ENCODE measurements at regions not wholly inside any gene's neighbourhood (a gene's known extent, or its start where the extent isn't known, plus 50 kb on each side); places are given as distances from the start of the nearest gene placed in this dataset.

DNA sequence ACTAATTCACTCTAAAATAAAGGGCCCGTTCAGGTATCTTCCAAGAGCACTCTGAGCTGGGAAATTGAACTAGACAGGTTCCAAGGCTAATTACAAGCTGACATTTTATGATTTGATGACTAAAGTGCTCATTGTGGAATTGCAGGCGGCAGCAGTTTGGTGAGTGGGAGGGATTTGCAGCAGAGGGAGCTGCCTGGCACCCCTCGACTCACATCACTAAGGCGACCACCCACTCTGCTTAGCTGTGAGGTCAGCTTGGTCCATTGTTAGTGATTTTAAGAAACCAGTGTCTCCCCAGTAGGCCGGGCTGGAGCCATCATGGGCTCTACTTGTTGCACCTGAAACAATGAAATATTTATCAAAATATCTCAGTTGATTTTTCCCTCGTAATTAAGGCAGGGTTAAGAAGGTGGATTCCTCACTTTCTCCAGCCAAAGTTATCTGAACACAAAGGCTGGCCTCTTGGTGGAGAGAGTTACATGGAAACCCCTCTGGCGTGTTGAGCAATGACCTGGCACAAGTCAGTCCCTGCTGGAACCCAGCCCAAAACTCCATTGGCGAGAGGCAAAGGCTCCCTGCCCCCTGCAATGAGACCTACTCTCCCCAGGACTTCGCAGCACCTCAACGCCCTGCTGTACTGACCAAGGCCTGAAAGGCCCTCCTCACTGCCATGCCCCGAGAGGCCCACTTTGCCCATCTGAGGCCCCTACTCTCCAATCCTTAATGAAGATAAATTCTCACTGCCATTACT, 65.0 kb upstream of the ATP2B2 start:
- TF ChIP-seq, protein P1, sequence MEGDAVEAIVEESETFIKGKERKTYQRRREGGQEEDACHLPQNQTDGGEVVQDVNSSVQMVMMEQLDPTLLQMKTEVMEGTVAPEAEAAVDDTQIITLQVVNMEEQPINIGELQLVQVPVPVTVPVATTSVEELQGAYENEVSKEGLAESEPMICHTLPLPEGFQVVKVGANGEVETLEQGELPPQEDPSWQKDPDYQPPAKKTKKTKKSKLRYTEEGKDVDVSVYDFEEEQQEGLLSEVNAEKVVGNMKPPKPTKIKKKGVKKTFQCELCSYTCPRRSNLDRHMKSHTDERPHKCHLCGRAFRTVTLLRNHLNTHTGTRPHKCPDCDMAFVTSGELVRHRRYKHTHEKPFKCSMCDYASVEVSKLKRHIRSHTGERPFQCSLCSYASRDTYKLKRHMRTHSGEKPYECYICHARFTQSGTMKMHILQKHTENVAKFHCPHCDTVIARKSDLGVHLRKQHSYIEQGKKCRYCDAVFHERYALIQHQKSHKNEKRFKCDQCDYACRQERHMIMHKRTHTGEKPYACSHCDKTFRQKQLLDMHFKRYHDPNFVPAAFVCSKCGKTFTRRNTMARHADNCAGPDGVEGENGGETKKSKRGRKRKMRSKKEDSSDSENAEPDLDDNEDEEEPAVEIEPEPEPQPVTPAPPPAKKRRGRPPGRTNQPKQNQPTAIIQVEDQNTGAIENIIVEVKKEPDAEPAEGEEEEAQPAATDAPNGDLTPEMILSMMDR (IDR thresholded peaks at IDR 0.05; ENCODE audit: low read length, missing control alignments), result no peak
- no peak overlapping the region for H3K4me3 ChIP-seq (replicated peaks; ENCODE audit: low read depth, low read length)
- DNase-seq (ENCODE audit: low read depth), result peak; percentile 7

DNA sequence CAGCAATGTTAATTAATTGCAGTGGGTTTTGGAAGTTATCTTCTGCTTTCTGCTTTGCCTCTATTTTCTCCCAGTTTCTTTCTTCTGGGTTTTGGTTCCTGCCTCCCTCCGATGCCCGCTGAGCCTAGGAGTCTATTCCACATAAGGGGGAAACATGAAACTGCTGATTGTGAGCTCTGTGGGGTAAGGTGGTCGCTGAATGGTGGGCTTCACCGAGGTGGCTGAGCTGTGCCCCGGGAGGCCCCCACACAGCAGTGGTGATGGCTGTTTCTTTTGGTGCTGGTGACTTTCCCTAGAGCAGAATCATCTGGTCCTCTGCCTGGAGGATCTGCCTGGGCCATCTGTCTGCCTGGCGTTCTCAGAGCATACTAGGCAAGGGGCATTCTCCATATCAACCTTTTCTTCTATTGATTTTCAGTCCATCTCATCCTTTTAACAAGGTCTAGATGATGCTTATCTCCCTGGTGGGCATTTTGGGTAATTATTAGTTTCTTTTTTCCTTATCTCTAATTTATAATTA, 68.8 kb upstream of the ATP2B2 start:
- no peak overlapping the region for H3K4me3 ChIP-seq (replicated peaks; ENCODE audit: low read depth, low read length)
- DNase-seq (ENCODE audit: low read depth), result no peak
- TF ChIP-seq, protein P1 (IDR thresholded peaks at IDR 0.05; ENCODE audit: low read length, missing control alignments), result no peak

DNA sequence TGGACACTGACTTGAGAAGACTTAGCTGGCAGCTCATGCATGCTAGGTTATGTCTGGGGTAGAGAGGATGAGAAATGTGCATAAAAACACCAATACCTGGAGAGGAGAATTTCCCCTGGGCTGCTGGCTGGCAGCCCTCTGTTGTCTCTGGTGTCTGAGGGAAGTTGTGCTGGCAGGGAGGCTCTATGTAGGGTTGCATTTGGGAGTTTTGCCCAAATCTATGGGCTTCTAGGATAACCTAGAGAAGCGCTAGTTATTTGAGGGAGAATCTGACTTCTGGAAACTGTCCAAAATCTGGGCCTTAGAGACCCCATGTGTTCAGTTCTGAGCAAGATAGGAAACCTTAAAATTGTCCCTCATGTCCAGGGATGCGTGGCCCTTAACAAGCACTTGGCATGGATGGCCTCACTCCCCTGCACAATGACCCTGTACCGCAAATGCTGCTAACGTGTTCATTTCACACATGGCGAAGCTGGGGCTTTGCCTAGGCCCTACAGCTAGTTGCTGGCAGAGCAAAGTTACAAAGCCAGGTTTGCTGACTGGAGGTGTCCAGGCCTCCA, 70.3 kb upstream of the ATP2B2 start:
- H3K4me3 ChIP-seq (replicated peaks; ENCODE audit: low read depth, low read length), result no peak overlapping the region
- TF ChIP-seq, protein P1 (IDR thresholded peaks at IDR 0.05; ENCODE audit: low read length, missing control alignments), result no peak
- no peak for DNase-seq (ENCODE audit: low read depth)

DNA sequence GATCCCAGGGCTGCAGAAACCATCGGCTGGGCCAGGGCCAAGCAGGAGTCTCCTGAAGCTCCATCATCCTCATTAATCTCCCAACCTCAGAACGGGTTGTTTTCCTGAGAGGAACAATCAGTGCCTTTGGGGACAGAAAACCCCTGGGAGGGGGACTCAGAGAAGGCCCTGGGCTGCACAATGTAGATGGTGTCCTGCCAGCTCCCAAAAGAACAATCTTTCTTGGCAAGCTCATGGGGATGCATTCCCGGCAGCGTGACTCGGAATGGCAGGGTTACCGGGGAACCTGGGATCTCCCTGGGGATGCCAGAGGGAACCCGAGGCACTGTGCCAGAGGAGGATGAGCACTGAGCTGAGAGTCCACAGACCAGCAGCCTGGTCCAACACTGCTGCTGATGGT, 72.1 kb upstream of the ATP2B2 start:
- TF ChIP-seq, protein P1 (IDR thresholded peaks at IDR 0.05; ENCODE audit: low read length, missing control alignments), result no peak
- DNase-seq (ENCODE audit: low read depth), result no peak
- H3K4me3 ChIP-seq (replicated peaks; ENCODE audit: low read depth, low read length), result no peak overlapping the region

DNA sequence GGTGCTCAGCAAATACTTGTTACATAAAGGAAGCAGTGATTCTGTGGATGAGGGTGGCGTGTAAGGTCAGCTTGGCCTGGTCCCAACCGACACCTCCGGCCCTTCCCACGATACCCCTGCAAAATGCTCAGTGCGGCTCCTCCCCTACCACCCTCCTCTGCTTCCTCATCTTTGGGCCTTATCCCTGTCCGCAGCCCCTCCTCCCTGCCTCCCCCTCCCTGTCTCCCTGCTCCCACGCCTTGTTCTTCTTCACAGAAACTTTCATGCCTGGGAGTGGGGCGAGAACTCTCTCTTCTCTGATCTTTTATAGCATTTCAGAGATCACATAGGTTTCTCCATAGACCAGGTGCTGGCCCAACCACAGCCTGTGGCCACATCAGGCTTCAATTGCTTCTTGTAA, 75.0 kb upstream of the ATP2B2 start:
- DNase-seq (ENCODE audit: low read depth), result no peak
- TF ChIP-seq, protein P1 (IDR thresholded peaks at IDR 0.05; ENCODE audit: low read length, missing control alignments), result no peak
- no peak overlapping the region for H3K4me3 ChIP-seq (replicated peaks; ENCODE audit: low read depth, low read length)

DNA sequence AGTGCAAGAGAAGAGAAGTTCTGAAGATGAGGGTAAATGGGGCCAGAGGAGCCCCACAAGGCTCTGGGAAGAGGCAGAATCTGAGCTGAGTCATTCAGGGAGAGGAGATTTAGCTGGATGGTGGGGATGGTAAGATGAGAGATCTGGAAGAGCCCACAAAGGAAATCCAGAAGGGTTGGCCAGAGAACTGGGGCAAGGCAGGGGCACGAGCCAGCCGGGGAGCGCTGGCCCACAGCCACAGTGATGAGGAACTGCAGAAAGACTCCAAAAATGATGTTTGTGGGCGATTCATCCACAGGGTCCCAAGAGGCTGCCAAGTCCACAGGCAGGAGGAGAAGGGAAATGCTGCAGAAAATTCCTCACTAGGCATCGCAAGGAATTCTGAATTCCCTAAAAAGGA, 75.9 kb upstream of the ATP2B2 start:
- no peak overlapping the region for H3K4me3 ChIP-seq (replicated peaks; ENCODE audit: low read depth, low read length)
- TF ChIP-seq, protein P1 (IDR thresholded peaks at IDR 0.05; ENCODE audit: low read length, missing control alignments), result no peak
- DNase-seq (ENCODE audit: low read depth), result no peak

All from fibroblast of pulmonary artery (primary cell).